ENCODE measurements at regions not wholly inside any gene's neighbourhood (a gene's known extent, or its start where the extent isn't known, plus 50 kb on each side); places are given as distances from the start of the nearest gene placed in this dataset.

- H3K9me3 Mint-ChIP-seq (ENCODE audit: unreplicated experiment), result no peaks in the 10 kb centered on the region
- H3K4me1 Mint-ChIP-seq (ENCODE audit: low read depth, unreplicated experiment), result no peaks in the 10 kb centered on the region
- no peak overlapping the region for H3K27ac Mint-ChIP-seq (ENCODE audit: unreplicated experiment)
- H3K4me3 Mint-ChIP-seq (ENCODE audit: unreplicated experiment), result no peak overlapping the region
- H3K27me3 Mint-ChIP-seq (ENCODE audit: unreplicated experiment), result peaks cover 4% of the 10 kb centered on the region
- no peak for DNase-seq
- H3K36me3 Mint-ChIP-seq (ENCODE audit: unreplicated experiment), result no peaks in the 10 kb centered on the region
- TF ChIP-seq CTCF (IDR thresholded peaks at IDR 0.05; ENCODE audit: partially characterized antibody, unreplicated experiment), result no peak
Observed at GRCh38 chr5:122701640-122702523, 73.0 kb upstream of the SNX2 start.

GRCh38 chr5:122702524-122702875 is 72.4 kb upstream of the SNX2 start:
- peaks cover 4% of the 10 kb centered on the region for H3K27me3 Mint-ChIP-seq (ENCODE audit: unreplicated experiment)
- DNase-seq, result no peak
- no peaks in the 10 kb centered on the region for H3K36me3 Mint-ChIP-seq (ENCODE audit: unreplicated experiment)
- H3K4me1 Mint-ChIP-seq (ENCODE audit: low read depth, unreplicated experiment), result no peaks in the 10 kb centered on the region
- H3K4me3 Mint-ChIP-seq (ENCODE audit: unreplicated experiment), result no peak overlapping the region
- H3K9me3 Mint-ChIP-seq (ENCODE audit: unreplicated experiment), result no peaks in the 10 kb centered on the region
- TF ChIP-seq CTCF (IDR thresholded peaks at IDR 0.05; ENCODE audit: partially characterized antibody, unreplicated experiment), result no peak
- H3K27ac Mint-ChIP-seq (ENCODE audit: unreplicated experiment), result no peak overlapping the region

- H3K4me3 Mint-ChIP-seq (ENCODE audit: unreplicated experiment), result no peak overlapping the region
- no peaks in the 10 kb centered on the region for H3K4me1 Mint-ChIP-seq (ENCODE audit: low read depth, unreplicated experiment)
- DNase-seq, result no peak
- H3K27ac Mint-ChIP-seq (ENCODE audit: unreplicated experiment), result no peak overlapping the region
- TF ChIP-seq CTCF (IDR thresholded peaks at IDR 0.05; ENCODE audit: partially characterized antibody, unreplicated experiment), result no peak
- peaks cover 4% of the 10 kb centered on the region for H3K27me3 Mint-ChIP-seq (ENCODE audit: unreplicated experiment)
- H3K9me3 Mint-ChIP-seq (ENCODE audit: unreplicated experiment), result no peaks in the 10 kb centered on the region
- H3K36me3 Mint-ChIP-seq (ENCODE audit: unreplicated experiment), result no peaks in the 10 kb centered on the region
Observed at GRCh38 chr5:122703203-122703602, 71.7 kb upstream of the SNX2 start.

- no peak overlapping the region for H3K27ac Mint-ChIP-seq (ENCODE audit: unreplicated experiment)
- H3K4me3 Mint-ChIP-seq (ENCODE audit: unreplicated experiment), result no peak overlapping the region
- peak; percentile 65 for TF ChIP-seq CTCF (IDR thresholded peaks at IDR 0.05; ENCODE audit: partially characterized antibody, unreplicated experiment)
- H3K36me3 Mint-ChIP-seq (ENCODE audit: unreplicated experiment), result no peaks in the 10 kb centered on the region
- no peaks in the 10 kb centered on the region for H3K9me3 Mint-ChIP-seq (ENCODE audit: unreplicated experiment)
- H3K27me3 Mint-ChIP-seq (ENCODE audit: unreplicated experiment), result peaks cover 4% of the 10 kb centered on the region
- no peak for DNase-seq
- no peaks in the 10 kb centered on the region for H3K4me1 Mint-ChIP-seq (ENCODE audit: low read depth, unreplicated experiment)
Observed at GRCh38 chr5:122704247-122705036, 70.4 kb upstream of the SNX2 start.

- no peak for DNase-seq
- H3K36me3 Mint-ChIP-seq (ENCODE audit: unreplicated experiment), result no peaks in the 10 kb centered on the region
- peaks cover 4% of the 10 kb centered on the region for H3K27me3 Mint-ChIP-seq (ENCODE audit: unreplicated experiment)
- H3K9me3 Mint-ChIP-seq (ENCODE audit: unreplicated experiment), result no peaks in the 10 kb centered on the region
- H3K4me3 Mint-ChIP-seq (ENCODE audit: unreplicated experiment), result no peak overlapping the region
- no peak for TF ChIP-seq CTCF (IDR thresholded peaks at IDR 0.05; ENCODE audit: partially characterized antibody, unreplicated experiment)
- H3K27ac Mint-ChIP-seq (ENCODE audit: unreplicated experiment), result no peak overlapping the region
- no peaks in the 10 kb centered on the region for H3K4me1 Mint-ChIP-seq (ENCODE audit: low read depth, unreplicated experiment)
Observed at GRCh38 chr5:122705851-122706250, 69.0 kb upstream of the SNX2 start.
